NCI-H146 treated with DMSO at 0.1 percent for 48 hours (cell line): ENCODE measurements at regions not wholly inside any gene's neighbourhood (a gene's known extent, or its start where the extent isn't known, plus 50 kb on each side); places are given as distances from the start of the nearest gene placed in this dataset.
A peak's percentile ranks its signal among the peaks of the same experiment; 100 is the strongest.
"Not testable (repeated sequence)": the region's sequence is repeated elsewhere in the genome, so short reads cannot be mapped to it uniquely, and the experiment has no call there.

Experiments
- DNase-seq: peaks from one replicate; lab custom pipeline; 2025; ENCODE audit not compliant: unreplicated experiment; lab: John Stamatoyannopoulos, UW

GRCh38 chr18:77369644-77370043 lies 120.0 kb downstream of the GALR1 start:
- no peak for DNase-seq

- DNase-seq: no peak
Observed at GRCh38 chr18:77373730-77374445, 124.2 kb downstream of the GALR1 start.

- no peak for DNase-seq
Observed at GRCh38 chr18:77374446-77374805, 124.8 kb downstream of the GALR1 start.

GRCh38 chr18:77376043-77376732 lies 126.5 kb downstream of the GALR1 start:
- DNase-seq: peak; percentile 67

GRCh38 chr18:77376733-77377094 lies 127.1 kb downstream of the GALR1 start:
- no peak for DNase-seq

- DNase-seq: no peak
Observed at GRCh38 chr18:77377813-77378212, 128.2 kb downstream of the GALR1 start.

- no peak for DNase-seq
Observed at GRCh38 chr18:77379976-77380509, 130.4 kb downstream of the GALR1 start.

- no peak for DNase-seq
Observed at GRCh38 chr18:77380695-77381094, 131.0 kb downstream of the GALR1 start.

- no peak for DNase-seq
Observed at GRCh38 chr18:77392321-77392720, 142.7 kb downstream of the GALR1 start.

- no peak for DNase-seq
Observed at GRCh38 chr18:77393519-77393918, 143.9 kb downstream of the GALR1 start.

- DNase-seq: no peak
Observed at GRCh38 chr18:77395953-77396352, 146.3 kb downstream of the GALR1 start.

- DNase-seq: no peak
Observed at GRCh38 chr18:77397056-77397455, 147.4 kb downstream of the GALR1 start.

- no peak for DNase-seq
Observed at GRCh38 chr18:77397617-77398016, 148.0 kb downstream of the GALR1 start.

GRCh38 chr18:77400561-77400960 lies 150.9 kb downstream of the GALR1 start:
- no peak for DNase-seq

- no peak for DNase-seq
Observed at GRCh38 chr18:77401173-77401572, 151.5 kb downstream of the GALR1 start.

- DNase-seq: no peak
Observed at GRCh38 chr18:77403969-77404535, 154.4 kb downstream of the GALR1 start.

- no peak for DNase-seq
Observed at GRCh38 chr18:77405096-77405495, 155.4 kb downstream of the GALR1 start.

GRCh38 chr18:77407733-77408132 lies 158.1 kb downstream of the GALR1 start:
- DNase-seq: no peak

GRCh38 chr18:77421546-77421945 lies 171.9 kb downstream of the GALR1 start:
- DNase-seq: not testable (repeated sequence)

- no peak for DNase-seq
Observed at GRCh38 chr18:77422974-77423867, 173.6 kb downstream of the GALR1 start.

GRCh38 chr18:77433076-77433475 lies 183.4 kb downstream of the GALR1 start:
- DNase-seq: no peak
